ENCODE measurements at regions not wholly inside any gene's neighbourhood (a gene's known extent, or its start where the extent isn't known, plus 50 kb on each side); places are given as distances from the start of the nearest gene placed in this dataset.

DNA sequence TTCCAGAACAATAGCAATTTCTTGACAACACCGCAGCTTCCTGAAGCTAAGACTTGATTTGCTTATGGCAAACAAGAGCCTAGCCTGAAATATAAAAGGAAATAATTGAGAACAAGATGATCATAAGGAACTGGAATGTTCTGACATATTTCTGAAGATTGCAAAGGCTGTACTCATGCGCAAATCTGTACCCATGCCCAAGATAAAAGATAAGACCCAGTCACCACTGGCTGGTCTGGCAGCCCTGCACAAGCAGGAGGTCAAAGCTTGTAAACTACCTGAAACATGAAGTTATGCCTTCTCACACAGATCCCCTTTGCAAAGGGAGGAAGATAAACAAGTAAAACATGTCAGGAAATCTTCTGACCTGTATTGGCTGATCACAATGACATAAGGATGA lies 160.8 kb upstream of the GYPC start:
- DNase-seq (ENCODE audit: low read depth), result no peak

DNA sequence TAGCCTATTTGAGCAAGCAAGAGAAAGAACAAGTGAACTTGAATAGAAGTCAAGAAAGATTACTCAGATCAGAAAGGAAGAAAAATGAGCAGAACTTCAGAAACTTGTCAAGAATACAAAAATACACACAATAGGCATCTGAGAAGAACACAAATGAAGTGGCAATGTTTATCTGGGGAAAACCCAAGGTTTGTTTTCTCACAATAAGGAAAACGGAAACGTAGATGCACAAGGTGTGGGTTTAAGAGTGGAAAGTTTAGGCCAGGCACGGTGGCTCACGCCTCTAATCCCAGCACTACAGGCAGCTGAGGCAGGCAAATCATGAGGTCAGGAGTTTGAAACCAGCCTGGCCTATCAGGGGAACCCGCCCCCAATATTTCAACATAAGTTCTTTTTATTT lies 159.5 kb upstream of the GYPC start:
- no peak for DNase-seq (ENCODE audit: low read depth)

DNA sequence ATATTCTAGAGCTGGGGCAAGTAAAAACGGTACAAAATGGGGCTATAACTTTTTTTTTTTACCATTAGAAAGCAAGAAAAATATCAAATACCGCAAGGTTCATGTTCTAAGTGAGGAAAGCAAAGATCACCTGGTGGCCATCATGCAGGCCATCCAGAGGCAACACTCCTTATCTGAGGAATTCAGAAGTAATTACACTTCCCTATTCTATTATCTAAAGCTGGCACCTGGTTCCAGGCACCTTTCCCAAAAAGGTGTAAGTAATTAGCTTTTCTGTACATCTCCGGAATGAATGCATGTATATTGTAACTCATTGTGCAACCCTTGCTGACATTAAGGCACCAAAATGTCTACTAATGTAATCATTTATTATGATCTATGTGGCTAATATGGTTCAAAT lies 152.5 kb upstream of the GYPC start:
- DNase-seq (ENCODE audit: low read depth), result no peak

DNA sequence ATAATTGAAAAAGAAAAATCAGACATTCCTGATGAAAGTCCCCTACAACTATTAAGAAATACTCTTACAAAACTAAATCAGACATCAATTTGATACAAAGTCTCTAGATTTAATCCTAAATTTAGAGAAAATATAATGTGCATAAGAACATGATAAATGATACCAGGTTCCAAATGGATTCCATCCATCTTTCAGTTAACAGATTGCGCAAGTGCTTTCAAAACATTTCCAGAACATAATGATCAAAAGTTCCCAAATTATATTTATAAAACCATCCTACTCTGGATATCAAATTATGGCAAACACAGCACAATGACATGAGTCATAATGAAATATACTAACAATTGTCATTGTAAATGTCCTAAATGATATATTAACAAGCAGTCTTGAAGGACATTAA lies 151.0 kb upstream of the GYPC start:
- DNase-seq (ENCODE audit: low read depth), result no peak

DNA sequence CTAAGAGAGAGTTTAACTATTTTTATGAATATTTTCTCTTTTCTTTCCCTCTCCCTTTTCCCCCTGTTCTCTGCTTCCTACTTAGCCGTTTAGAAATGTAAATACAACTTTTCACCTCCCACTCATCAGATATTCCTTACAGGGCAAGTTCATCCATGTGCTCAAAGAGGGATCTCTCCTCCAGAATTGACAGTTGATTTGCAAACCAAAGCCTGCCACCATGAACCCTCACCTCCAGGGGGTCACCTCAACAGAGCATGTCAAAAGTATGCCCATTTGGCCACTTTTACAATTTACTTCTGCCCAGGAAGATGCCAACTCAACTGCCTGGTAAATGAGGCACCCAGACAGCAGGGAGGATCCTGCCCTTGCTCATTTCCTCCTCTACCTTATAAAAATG lies 149.2 kb upstream of the GYPC start:
- DNase-seq (ENCODE audit: low read depth), result no peak

DNA sequence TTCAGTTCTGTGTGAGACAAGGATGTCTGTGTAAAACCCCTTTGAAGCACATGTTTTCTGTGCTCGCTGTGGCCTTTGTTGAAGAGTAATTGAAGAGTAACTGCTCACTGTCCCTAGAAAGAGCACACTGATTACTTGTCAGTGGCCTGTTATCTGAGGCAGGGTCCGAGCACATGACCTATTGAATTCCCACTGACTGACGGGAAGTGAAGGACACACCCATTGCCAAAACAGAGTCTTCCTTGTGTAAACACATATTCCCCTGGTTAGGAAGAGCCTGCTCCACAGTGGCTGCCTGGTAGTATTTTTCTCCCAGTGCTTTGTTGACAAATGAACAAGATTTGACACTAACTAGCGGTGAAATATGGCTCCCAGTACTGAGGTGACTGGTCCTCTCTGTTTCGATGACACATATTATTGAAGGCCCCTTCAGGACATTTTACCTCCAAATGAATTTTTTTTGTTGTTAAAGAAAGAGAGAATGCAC lies 148.5 kb upstream of the GYPC start:
- DNase-seq (ENCODE audit: low read depth), result no peak

DNA sequence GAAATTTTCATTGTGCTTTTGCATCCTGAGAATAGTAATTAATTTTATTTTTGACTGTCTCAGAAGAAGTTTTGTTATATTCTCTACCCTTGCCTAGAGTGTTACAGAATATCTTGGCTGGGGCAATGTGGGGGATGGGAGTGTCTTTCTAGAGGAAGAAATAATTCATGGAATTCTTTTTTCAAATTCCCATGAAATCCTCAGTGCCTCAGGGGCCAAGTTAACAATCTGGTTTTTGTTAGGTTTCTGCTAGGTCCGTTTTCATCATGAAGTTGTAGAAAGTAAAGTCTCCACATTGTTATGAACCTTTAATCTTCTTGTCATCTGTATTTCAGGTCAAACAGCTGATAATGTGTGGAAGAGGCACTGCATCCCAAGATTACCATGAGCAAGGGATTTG lies 145.6 kb upstream of the GYPC start:
- DNase-seq (ENCODE audit: low read depth), result no peak

DNA sequence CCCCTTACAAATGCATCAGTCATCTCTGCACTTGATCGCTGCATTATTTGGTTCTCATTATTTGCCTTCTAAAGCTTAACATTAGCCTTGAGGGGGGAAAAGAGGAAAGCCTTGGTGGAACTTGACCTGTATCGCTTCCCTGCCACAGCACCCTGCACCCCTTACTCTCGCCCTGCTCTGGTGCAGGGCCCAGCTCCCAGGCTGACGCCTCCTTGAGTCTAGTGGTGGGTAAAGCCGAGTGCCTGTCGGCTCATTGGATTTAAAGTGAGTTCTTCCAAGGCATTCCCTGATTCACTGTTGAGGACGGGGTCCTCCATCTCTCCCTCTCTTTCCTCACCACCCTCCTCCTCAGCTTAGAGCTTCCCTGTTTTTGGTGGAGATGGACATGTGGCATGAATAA lies 145.0 kb upstream of the GYPC start:
- DNase-seq (ENCODE audit: low read depth), result no peak

DNA sequence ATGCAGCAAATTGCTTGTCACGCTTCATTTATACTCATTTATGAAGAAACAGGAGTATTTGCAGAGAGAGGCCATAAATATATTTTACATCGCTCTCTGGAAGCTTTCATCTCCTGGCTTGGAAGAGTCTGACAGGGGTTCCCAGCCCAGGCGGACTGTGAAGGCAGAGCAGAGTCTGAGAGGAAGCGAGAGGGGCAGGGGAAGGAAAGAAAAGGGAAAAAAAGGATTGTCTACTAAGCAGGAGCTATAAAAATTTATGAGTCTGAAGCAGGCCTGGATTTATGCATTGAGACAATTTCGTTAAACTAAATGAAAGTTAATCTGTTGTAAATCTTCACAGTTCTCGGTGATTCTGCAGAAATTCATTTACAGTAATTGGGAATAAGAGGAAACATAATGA lies 143.9 kb upstream of the GYPC start:
- DNase-seq (ENCODE audit: low read depth), result no peak

DNA sequence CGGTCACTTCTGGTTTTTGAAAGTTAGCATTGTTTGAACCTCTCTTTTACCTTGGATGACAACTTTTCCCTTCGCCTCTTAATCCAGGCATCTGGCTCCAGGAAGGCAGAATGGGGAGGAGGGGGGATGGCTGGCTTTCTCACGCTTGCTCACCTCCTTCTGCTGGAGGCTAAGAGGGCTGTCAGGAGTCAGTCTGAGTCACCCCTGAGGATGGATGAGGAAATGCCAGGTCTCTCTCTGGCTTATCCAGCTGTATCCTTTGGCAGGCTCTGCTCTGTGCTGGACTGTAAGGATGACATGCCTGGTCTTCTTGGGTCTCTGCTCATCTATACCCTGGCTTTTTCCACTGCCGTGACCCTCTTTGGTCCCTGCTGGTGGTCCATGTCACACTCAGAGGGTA lies 142.9 kb upstream of the GYPC start:
- no peak for DNase-seq (ENCODE audit: low read depth)

DNA sequence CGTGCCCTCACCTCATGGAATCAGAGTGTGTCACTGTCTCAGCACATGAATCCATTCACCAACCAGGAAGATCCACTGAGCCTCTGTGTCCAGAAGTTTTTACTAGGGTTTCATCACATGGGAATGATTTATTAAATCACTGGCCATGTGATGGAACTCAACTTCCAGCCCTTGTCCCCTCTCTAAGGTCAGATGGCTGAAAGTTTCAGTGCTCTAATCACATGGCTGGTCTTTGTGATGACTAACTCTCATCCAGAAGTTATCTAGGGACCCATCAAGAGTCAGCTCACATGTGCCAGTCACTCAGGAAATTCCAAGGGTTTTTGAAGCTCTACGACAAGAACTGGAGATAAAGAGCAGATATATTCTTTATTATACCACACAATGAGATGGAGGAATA lies 140.5 kb upstream of the GYPC start:
- DNase-seq (ENCODE audit: low read depth), result no peak

DNA sequence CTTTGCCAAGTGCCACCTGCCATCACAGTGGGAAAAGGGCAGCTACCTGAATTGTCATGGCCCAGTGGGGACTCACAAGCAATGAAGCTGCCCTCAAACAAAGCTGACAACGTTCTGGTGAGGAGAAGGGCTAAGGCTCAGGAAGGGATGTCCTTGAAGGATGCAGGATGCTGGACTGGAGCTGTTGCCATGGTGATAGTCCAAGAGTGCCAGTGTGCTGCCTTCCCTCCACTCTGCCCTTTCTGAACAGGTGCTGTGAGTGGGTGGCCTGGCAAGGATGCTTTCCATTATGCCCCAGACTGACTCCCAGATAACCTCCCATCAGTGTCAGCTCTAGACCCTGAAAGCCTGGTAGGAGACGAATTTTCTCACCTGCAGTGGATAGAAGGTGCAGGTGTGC lies 137.8 kb upstream of the GYPC start:
- no peak for DNase-seq (ENCODE audit: low read depth)

DNA sequence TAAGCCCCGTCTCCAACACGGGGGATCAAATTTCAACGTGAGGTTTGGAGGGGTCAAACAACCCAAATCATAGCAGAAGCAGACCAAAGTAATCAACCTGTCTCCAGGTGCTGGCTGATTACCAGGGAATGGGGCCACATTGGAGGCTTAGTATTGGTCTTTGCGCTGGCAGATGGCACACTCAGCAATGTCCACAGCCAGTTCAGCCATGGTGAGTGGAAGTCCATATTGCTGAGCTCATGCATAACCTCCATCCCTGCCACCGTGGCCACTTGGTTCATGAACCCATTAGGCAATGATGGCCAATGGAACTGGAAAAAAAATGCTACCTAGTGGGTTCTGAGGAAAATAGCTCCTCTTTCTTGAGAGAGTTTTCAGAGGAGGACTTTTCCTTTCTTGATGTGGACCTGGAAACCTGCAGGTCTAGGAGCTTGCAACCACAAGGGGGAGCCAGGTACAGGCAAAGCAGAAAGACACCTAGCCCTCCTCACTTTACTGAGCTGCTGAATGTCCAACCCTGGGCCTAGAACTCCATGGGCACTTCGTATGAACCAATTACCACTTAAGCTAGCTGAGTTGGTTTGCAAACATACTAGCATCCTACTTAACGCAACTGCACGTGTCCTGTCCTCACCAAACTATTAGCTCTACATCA lies 128.0 kb upstream of the GYPC start:
- DNase-seq (ENCODE audit: low read depth), result no peak

DNA sequence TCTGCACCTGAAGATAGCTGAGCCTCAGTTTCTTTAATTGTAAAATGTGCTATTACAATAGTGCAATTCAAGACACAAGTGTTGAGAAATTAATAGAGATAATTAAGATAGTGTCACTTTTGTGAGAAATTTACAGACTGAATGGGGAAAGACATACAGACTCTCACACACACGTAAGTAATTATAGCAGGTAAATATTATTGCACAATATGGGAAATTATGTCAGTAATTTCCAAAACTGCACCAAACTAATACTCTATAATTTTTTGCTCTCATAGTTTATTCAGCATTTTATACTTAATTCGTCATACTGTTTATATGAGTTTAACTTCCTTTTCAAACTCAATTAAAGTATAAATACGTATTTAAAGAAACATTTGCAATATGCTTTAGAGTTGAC lies 124.9 kb upstream of the GYPC start:
- no peak for DNase-seq (ENCODE audit: low read depth)

DNA sequence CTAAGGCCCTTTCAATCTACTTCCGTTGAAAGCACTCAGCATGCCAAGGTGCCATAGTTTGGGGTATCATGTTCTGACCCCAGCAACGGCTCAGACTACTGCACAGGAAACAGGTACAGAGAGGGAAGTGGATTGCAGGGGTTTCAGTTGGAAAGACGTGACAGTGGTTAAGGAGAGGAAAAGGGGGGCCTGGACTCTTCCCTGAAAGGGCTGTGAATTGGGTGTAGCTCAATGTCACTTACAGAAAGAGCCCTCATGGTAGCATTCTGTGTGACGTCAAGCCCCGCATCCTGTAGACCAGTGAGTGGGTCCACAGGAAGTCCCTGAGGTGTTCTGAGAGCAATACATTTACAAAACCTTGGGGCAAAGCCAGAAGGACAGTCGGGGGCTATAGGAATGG lies 121.5 kb upstream of the GYPC start:
- DNase-seq (ENCODE audit: low read depth), result no peak

DNA sequence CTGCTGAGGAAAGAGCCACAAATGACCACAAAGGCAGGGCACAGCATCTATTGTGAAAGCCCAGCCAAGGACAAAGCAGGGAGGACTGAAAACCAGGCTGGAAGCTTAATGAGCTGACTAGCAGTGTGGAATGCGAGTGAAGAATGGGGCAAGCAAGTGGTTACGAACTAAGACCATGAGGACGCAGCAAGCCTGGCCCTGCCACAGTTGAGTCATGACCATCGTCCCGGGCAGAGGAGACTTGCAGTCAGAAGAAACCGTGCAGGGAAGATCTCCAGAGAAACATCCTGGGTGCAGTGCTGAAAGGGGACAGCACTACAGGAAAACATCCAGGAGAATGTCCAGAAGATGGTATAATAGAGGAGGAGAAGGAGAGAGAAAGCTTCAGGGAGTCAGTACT lies 120.5 kb upstream of the GYPC start:
- no peak for DNase-seq (ENCODE audit: low read depth)

DNA sequence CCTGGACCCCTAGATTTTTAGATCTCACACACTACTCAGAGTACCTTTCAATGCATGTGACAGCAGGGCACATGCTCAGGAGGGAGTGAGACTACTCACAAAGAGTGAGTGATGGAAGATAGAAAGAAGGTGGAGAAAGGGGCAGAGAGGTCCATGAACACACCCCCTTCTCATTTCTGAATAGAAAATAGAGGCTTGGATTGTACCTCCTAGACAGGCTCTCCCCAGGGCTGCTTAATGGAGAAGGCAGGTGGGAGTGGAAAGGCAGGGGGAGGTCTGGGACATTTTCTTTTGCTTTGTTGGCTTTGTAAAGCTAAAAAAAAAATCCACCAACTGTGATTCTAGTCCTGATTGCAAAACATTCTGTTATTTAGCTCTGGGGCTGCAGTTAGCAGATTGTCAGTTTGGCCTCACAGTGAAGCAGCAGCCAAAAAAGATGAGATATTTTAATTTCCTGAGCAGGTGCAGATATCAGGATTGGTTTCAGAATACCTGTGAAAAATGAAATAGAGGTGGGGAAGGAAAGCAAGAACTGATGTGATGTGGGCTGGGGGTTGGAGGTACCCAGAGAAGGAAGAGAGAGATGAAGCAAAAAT lies 119.3 kb upstream of the GYPC start:
- no peak for DNase-seq (ENCODE audit: low read depth)

DNA sequence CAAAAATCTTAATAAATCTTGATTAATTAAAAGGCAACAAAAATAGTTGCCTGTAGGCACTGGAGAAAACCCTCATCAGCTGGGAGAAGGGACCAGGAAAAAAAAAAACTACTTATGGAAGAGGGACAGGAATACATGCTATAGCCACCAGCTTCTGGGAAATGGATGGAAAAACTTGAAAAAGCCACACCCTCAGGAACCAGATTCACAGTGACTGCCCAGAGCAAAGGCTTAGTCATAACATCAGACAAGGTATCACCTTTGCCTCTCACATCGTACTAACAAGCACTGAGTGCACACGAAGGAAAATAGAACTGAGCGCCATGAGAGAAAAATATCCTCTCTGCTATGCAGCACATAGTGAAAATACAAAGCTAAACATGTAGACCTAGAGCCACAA lies 116.9 kb upstream of the GYPC start:
- DNase-seq (ENCODE audit: low read depth), result no peak

DNA sequence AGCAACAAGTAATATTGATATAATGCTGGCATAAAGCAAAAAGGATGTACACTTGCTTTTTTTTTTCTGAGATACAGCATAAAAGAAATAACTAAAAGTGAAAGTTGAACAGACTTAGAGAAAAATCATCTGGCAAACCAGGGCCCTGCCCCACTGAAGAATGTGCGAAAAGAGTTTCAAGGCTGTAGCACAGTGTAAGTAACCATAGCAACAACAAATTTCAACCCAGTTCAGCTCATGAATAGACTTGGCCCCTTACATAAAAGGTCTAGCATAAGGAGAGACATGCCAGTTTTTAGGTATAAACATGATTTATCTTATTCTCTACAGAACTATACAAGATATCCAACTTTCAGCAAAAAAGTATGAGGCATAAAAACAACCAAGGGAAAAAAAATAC lies 113.7 kb upstream of the GYPC start:
- no peak for DNase-seq (ENCODE audit: low read depth)

DNA sequence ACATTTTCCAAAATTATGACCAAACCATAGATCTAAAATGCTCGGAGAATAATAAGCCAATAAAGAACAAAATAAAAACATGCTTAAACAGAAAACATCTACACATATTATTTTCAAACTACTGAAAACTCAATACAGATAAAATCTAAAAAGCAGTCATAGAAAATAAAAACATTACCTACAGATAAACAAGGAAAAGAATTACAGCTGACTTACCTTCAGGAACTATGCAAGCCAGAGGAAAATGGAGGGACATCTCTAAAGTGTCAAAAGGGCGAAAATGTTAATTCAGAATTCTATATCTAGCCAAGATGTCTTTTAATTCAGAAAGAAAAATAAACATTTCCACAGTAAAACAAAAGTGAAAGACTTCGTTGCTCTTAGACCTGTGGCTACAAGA lies 112.9 kb upstream of the GYPC start:
- no peak for DNase-seq (ENCODE audit: low read depth)

DNA sequence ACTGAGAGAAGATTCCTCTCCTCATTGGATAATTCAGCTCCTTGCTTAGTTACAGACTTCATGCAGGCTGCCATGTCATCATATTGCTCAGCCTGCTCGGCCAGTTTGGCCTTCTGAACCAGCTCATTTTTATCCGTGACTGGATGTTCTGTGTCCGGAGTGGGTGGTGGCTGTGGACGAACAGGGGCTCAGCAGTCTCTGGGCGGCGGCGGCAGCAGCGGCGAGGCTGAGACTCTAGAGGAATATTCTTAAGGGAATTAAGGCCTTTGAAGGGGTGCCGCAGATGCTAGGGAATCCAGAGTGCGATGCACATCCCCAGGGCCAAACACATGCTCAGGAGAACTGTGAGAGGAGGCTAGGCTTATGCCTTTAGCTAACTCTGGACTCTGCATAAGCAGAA lies 97.9 kb upstream of the GYPC start:
- DNase-seq (ENCODE audit: low read depth), result no peak

DNA sequence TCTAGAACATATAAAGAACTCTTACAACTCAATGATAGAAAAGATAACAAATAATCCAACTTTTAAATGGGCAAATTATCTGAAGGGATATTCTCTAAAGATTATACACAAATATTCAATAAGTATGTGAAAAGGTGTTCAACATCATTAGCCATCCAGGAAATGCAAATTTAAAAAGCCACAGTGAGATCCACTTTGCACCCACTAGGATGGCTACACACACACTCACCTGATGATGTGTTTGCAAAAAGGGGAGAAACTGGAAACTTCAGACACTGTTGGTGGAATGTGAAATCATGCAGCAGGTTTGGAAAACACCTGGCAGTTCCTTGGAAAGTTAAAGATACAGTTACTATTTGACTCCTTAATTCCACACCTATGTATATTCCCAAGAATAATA lies 87.2 kb upstream of the GYPC start:
- DNase-seq (ENCODE audit: low read depth), result no peak

DNA sequence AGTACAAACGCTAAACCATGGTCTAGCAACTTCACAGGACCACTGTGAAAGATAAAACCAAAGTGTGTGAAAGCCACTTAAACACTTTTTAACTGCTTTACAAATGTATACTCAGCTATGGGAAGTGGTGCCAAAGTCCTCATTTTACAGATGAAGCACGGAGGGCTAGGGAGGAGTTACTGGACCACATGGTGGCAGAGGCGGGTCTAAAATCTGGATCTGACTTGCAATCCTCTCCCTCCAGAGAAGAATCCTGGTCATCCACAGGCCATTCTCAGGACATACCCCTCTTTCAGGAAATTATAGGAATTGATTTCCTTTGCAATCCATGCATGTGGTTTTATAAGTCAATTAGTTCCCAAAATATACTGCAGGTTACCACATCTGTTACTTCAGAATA lies 84.6 kb upstream of the GYPC start:
- no peak for DNase-seq (ENCODE audit: low read depth)

DNA sequence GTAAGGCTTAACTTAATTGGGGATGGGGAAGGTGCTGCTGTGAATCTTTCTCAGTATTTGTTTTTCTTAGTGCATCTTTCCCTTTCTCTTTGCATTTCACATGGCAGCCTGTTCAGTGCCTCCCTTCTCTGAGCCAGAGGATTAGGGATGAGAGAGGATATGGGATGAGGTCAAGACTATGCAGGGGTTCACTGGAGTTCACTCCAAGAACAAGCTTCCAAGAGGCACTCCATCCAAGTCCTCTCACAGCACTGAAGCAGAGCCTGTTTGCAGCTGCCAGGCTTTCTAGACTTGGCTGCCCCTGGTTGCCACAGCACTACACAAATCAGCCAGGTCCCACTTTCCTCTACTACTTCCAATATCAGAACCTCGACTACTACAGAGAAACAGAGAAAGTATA lies 80.3 kb upstream of the GYPC start:
- DNase-seq (ENCODE audit: low read depth), result no peak
